Uterus (tissue), 3 donors: ENCODE measurements at regions not wholly inside any gene's neighbourhood (a gene's known extent, or its start where the extent isn't known, plus 50 kb on each side); places are given as distances from the start of the nearest gene placed in this dataset.

Experiments
- DNase-seq, 2 donors: peaks; one replicate each; pipeline ENCODE4 v3.0.0-alpha.2; 2019 to 2020
- H3K27ac ChIP-seq, 2 donors: fragments of 200-600 bp; sonication (generic); 1 replicate in 1 of 2; 2 replicates in 1 of 2; pipeline ENCODE4 v1.5.1; 2016 to 2018
- H3K27me3 ChIP-seq, 2 donors: fragments of 200-600 bp; sonication (generic); one replicate each; pipeline ENCODE4 v1.5.1; 2018 to 2019; ENCODE audit warnings: control low read depth in 1 of 2
- H3K36me3 ChIP-seq, 2 donors: fragments of 200-600 bp; sonication (generic); one replicate each; pipeline ENCODE4 v1.5.1; 2019; ENCODE audit warnings: control low read depth in 1 of 2
- H3K4me1 ChIP-seq, 2 donors: fragments of 200-600 bp; sonication (generic); one replicate each; pipeline ENCODE4 v1.5.1; 2018 to 2019; ENCODE audit warnings: control low read depth in 1 of 2
- H3K4me3 ChIP-seq, 2 donors: fragments of 200-600 bp; sonication (generic); 1 replicate in 1 of 2; 2 replicates in 1 of 2; pipeline ENCODE4 v1.5.1; 2018 to 2019; ENCODE audit warnings: mild to moderate bottlenecking in 1 of 2
- H3K9me3 ChIP-seq, 2 donors: fragments of 200-600 bp; sonication (generic); one replicate each; pipeline ENCODE4 v1.5.1; 2019; ENCODE audit warnings: control low read depth in 1 of 2
- POLR2A ChIP-seq, 2 donors: fragments of 450-650 bp; IDR thresholded peaks; one replicate each; pipeline ENCODE4 v1.6.1; 2016; ENCODE audit warnings: antibody characterized with exemption in 2 of 2, mild to moderate bottlenecking in 1 of 2, moderate library complexity in 1 of 2
- intact Hi-C: fragments of 100-400 bp; cut with DNase I; formaldehyde crosslinking; loops from one replicate; pipeline ENCODE4 v1.15.1; 2023; ENCODE audit warnings: low total_unique reads
- TF ChIP-seq, protein P1 (sequence below), 4 experiments: fragments of 200-600 bp in 2 of 4; fragments of 450-650 bp in 2 of 4; sonication (generic) in 2 of 4; IDR thresholded peaks; one replicate each; pipeline ENCODE4 v1.5.1; 2016 to 2019; ENCODE audit warnings: antibody characterized with exemption in 4 of 4, mild to moderate bottlenecking in 2 of 4, moderate library complexity in 1 of 4
- donor health status: DM: yes; HTN: yes; CAD: no.

DNA sequence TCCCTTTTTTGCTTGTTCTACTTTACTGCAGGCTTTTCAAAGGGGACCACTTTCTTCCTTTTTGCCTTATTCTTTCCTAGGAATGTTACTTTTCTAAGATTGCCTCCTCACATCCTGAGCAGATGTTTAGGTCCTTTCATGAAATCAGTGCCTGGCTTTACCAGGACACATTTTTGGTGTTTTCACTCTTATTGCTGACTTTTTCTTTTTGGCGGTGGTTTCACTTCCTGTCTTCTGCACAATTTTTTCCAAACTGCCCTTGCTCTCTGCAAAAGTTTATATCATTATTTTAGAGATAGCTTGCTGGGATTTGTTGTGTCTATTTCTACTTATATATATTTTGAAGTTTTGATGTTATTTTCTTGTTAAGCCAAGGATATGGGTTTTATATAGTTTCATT lies 332.2 kb upstream of the MTPN start:
- Histone ChIP-seq H3K36me3 (no peaks in the 10 kb centered on the region), H3K4me1 (no peaks in the 10 kb centered on the region), H3K9me3 (no peaks in the 10 kb centered on the region), H3K27ac (no peak overlapping the region), H3K27me3 (no peaks in the 10 kb centered on the region), H3K4me3 (no peak overlapping the region)
- intact Hi-C loops = no loop called here
- TF ChIP-seq POLR2A (IDR thresholded peaks at IDR 0.05) = no peak
- TF ChIP-seq, protein P1, sequence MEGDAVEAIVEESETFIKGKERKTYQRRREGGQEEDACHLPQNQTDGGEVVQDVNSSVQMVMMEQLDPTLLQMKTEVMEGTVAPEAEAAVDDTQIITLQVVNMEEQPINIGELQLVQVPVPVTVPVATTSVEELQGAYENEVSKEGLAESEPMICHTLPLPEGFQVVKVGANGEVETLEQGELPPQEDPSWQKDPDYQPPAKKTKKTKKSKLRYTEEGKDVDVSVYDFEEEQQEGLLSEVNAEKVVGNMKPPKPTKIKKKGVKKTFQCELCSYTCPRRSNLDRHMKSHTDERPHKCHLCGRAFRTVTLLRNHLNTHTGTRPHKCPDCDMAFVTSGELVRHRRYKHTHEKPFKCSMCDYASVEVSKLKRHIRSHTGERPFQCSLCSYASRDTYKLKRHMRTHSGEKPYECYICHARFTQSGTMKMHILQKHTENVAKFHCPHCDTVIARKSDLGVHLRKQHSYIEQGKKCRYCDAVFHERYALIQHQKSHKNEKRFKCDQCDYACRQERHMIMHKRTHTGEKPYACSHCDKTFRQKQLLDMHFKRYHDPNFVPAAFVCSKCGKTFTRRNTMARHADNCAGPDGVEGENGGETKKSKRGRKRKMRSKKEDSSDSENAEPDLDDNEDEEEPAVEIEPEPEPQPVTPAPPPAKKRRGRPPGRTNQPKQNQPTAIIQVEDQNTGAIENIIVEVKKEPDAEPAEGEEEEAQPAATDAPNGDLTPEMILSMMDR (IDR thresholded peaks at IDR 0.05) = no peak
- DNase-seq = no peak

DNA sequence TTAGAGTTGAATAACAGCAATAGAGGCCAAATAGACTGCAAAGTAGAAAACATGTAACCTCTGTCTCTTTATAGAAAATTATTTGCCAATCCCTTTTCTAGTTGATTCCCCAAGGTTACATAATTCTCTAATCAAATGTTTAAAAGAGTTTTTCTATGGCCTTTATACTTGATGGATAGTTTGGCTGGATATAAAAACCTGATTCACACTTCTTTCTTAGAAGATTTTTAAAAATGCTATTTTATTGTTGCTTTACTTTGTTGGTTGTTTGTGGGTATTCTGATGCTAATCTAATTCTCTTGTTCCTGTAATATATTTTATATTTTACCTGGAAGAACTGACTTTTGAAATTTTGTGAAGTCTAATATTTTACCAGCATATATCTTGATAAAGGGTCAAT lies 331.1 kb upstream of the MTPN start:
- DNase-seq = no peak
- TF ChIP-seq, protein P1 (IDR thresholded peaks at IDR 0.05) = no peak
- TF ChIP-seq POLR2A (IDR thresholded peaks at IDR 0.05) = no peak
- intact Hi-C loops = no loop called here
- H3K27me3 ChIP-seq = no peaks in the 10 kb centered on the region
- H3K9me3 ChIP-seq = no peaks in the 10 kb centered on the region
- no peaks in the 10 kb centered on the region for H3K36me3 ChIP-seq
- no peak overlapping the region for H3K4me3 ChIP-seq
- no peak overlapping the region for H3K27ac ChIP-seq
- no peaks in the 10 kb centered on the region for H3K4me1 ChIP-seq

DNA sequence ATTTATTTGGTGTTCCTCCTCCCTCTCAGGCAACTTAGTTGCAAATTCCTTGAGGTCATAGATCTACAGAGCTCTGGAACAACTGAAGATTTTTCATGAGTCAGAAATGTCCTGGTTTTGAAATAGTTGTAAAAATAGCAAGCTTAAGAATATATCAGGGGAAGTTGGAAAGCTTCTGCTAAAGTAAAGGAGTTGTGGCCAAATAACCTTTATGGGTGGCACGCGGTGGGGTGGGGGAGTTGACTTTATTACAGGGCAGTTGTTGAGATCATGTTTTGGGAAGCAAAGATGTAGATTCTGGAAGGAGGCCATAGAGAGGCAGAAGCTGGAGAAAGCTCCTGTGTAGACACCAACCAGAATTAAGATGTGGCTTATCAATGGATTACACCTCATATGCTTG lies 326.0 kb upstream of the MTPN start:
- peak in 1 of 2 donors; percentile 23 for DNase-seq
- Histone ChIP-seq H3K27ac (no peak overlapping the region), H3K4me3 (no peak overlapping the region), H3K4me1 (no peaks in the 10 kb centered on the region), H3K27me3 (no peaks in the 10 kb centered on the region), H3K9me3 (no peaks in the 10 kb centered on the region), H3K36me3 (no peaks in the 10 kb centered on the region)
- TF ChIP-seq, protein P1 (IDR thresholded peaks at IDR 0.05) = no peak
- TF ChIP-seq POLR2A (IDR thresholded peaks at IDR 0.05) = no peak
- intact Hi-C loops = no loop called here

DNA sequence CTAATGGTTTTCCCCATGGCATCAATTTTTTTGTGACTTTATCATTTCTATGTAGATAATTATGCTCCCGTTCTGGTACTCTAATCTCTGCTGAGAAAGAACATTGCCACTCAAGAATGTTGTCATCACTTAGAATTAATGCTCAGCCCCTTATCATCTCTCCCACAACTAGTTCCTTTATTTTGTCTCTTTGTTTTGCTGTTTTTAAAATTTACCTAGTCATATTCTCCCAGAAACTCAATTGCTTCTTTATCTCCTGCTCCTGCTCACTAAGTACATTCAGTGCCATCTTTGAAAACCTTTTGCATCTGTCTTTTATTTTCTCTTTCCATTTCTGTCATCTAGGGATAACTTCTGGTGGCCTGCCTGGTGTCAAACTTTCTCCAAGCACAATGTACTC lies 324.9 kb upstream of the MTPN start:
- no peaks in the 10 kb centered on the region for H3K9me3 ChIP-seq
- H3K36me3 ChIP-seq = no peaks in the 10 kb centered on the region
- no peak for TF ChIP-seq POLR2A (IDR thresholded peaks at IDR 0.05)
- TF ChIP-seq, protein P1 (IDR thresholded peaks at IDR 0.05) = no peak
- no peak overlapping the region for H3K27ac ChIP-seq
- intact Hi-C loops = no loop called here
- H3K4me1 ChIP-seq = no peaks in the 10 kb centered on the region
- no peak overlapping the region for H3K4me3 ChIP-seq
- no peak for DNase-seq
- H3K27me3 ChIP-seq = no peaks in the 10 kb centered on the region

DNA sequence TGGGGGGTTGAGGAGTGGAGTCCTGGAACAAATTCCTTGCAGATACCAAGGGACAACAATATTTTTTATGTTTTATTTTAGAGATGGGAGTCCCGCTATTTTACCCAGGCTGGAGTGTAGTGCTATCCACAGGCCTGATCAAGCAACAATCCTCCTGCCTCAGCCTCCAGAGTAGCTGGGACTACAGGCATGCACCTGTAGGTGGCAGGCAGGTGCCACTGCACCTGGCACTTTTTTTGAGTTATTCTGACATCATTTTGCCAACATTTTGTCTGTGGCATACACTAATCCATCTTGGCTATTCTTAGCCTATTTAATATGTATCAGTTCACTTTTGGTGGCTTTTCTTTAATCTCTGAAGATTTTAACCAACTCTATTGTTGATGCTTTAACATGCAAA lies 317.8 kb upstream of the MTPN start:
- no peaks in the 10 kb centered on the region for H3K4me1 ChIP-seq
- no peak overlapping the region for H3K27ac ChIP-seq
- TF ChIP-seq POLR2A (IDR thresholded peaks at IDR 0.05) = no peak
- TF ChIP-seq, protein P1 (IDR thresholded peaks at IDR 0.05) = no peak
- H3K4me3 ChIP-seq = no peak overlapping the region
- no peaks in the 10 kb centered on the region for H3K9me3 ChIP-seq
- no peaks in the 10 kb centered on the region for H3K36me3 ChIP-seq
- H3K27me3 ChIP-seq = no peaks in the 10 kb centered on the region
- intact Hi-C loops = no loop called here
- DNase-seq = no peak
